Sigmoid colon (tissue), 4 donors: ENCODE measurements at regions not wholly inside any gene's neighbourhood (a gene's known extent, or its start where the extent isn't known, plus 50 kb on each side); places are given as distances from the start of the nearest gene placed in this dataset.

Experiments
- EP300 ChIP-seq, 4 donors: sonication (generic); formaldehyde crosslinking; IDR thresholded peaks; one replicate each; pipeline ENCODE4 v1.6.1; 2017; ENCODE audit warnings: antibody characterized with exemption in 4 of 4
- POLR2A ChIP-seq, 2 donors: fragments of 450-650 bp; IDR thresholded peaks; one replicate each; pipeline ENCODE4 v1.6.1; 2016; ENCODE audit warnings: antibody characterized with exemption in 2 of 2, mild to moderate bottlenecking in 2 of 2, moderate library complexity in 2 of 2
- POLR2AphosphoS5 ChIP-seq, 4 donors: sonication (generic); formaldehyde crosslinking; IDR thresholded peaks; one replicate each; pipeline ENCODE4 v1.6.1; 2017; ENCODE audit warnings: antibody characterized with exemption in 4 of 4
- TF ChIP-seq, protein P1 (sequence below), 4 experiments: fragments of 450-650 bp in 3 of 4; fragments of 200-600 bp in 1 of 4; IDR thresholded peaks; one replicate each; pipeline ENCODE4 v1.5.1; 2016 to 2019; ENCODE audit warnings: antibody characterized with exemption in 4 of 4, mild to moderate bottlenecking in 3 of 4, moderate library complexity in 2 of 4

DNA sequence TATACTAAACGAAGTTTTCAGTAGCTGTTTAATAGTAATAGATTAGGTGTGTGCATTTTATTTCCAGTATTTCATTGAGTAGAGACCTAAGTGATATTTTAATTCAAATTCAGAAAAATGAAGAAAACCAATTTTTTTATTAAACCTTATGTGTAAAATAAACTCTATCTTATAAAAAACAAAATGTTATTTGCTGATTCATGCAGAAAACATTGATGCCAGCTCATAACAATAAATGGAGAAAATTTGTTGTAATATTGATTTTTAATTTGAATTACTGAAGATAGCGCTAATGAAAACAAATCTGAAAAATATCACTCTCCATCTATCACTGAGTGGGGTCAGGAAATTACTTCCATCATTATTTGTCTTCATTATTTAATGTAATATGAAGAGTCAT, 1177.8 kb upstream of the SEMA6A start:
- TF ChIP-seq, protein P1, sequence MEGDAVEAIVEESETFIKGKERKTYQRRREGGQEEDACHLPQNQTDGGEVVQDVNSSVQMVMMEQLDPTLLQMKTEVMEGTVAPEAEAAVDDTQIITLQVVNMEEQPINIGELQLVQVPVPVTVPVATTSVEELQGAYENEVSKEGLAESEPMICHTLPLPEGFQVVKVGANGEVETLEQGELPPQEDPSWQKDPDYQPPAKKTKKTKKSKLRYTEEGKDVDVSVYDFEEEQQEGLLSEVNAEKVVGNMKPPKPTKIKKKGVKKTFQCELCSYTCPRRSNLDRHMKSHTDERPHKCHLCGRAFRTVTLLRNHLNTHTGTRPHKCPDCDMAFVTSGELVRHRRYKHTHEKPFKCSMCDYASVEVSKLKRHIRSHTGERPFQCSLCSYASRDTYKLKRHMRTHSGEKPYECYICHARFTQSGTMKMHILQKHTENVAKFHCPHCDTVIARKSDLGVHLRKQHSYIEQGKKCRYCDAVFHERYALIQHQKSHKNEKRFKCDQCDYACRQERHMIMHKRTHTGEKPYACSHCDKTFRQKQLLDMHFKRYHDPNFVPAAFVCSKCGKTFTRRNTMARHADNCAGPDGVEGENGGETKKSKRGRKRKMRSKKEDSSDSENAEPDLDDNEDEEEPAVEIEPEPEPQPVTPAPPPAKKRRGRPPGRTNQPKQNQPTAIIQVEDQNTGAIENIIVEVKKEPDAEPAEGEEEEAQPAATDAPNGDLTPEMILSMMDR (IDR thresholded peaks at IDR 0.05) = no peak
- TF ChIP-seq EP300 (IDR thresholded peaks at IDR 0.05) (no peak), POLR2A (IDR thresholded peaks at IDR 0.05) (no peak), POLR2AphosphoS5 (IDR thresholded peaks at IDR 0.05) (no peak)
